Mucosa of gallbladder (tissue), 1 donor: ENCODE measurements at regions not wholly inside any gene's neighbourhood (a gene's known extent, or its start where the extent isn't known, plus 50 kb on each side); places are given as distances from the start of the nearest gene placed in this dataset.
"Not testable (repeated sequence)": the region's sequence is repeated elsewhere in the genome, so short reads cannot be mapped to it uniquely, and the experiment has no call there.

Experiments used
- DNase-seq: peaks from one replicate; pipeline ENCODE4 v3.0.0-alpha.2; 2020; ENCODE audit warnings: low spot score
- donor health status: DM: no; HTN: no; CAD: no.

DNA sequence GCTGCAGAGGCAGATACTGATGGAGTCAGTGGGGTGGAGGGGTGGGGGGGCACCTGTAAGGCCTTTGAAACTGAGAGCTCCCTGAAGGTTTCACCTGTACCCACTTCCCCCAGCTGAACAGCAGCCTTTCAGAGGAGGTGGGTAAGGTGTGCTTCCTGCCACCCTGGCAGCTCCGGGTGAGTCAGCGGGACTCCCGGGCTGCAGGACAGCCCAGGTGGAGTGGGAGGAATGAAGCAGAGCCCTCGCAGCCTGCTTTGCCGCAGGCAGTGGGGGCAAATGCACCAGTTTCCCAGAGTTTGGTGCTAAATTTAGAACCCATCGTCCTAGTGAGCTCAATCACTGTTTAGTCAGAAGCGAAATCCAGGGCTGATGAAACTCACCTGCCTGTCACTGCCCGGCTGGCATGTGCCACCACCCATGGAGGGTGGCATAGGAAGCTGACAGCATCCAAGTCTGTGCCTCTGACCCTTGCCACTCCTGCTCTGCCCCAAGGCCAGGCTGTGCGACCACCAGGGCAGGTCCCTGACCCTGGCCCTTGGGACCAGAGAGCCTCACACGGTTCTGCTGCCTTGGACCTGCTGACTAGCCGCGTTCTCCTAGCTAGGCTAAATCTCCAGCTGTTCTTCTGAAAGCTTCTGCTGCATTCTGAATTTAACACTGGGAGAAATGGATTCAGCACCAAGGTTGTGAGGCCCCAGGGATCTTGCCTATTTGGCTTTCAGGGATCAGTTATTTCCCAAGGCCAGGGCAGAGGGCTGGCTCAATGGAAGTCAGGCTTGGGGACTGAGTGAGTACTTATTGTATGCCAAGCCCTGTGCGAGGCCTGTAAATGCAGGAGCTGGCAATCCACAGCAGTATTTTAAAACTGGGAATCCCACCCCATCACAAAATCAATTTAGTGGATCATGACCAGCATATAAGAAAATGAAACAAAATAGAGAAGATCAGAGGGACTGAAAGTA, 67.3 kb upstream of the RASGRF1 start:
- no peak for DNase-seq

- DNase-seq, result no peak
Measured at GRCh38 chr15:79156704-79157375, 66.3 kb upstream of the RASGRF1 start.

DNA sequence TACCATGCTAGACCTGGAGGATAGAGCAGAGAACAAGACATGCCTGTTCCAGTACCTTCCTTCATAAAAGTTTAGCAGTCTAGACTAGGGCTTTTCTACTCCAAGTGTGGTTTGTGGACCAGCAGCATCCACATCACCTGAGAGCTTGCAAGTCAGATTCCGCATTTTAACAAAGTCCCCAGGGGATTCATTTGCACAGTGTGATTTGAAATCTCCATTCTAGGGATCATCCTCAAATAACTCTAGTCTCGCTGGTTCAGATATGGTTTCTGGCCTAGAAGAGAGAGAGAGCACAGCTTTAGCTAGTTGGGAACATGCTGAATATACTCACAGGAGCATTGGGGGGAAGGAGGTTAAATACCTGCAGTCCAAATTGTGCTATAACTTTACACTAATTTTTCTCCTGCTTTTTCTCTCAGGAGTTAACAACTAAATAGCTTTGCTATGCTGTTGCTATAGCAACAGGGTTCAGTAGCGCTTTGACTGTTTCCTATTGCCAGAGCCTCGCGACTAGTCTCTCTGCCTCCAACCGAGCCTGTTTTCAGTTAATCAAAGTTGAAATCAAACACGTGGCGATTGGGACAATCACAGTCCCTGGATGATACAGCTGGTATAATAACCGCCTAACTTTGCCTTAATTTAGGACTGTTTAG, 64.0 kb upstream of the RASGRF1 start:
- DNase-seq, result no peak

DNA sequence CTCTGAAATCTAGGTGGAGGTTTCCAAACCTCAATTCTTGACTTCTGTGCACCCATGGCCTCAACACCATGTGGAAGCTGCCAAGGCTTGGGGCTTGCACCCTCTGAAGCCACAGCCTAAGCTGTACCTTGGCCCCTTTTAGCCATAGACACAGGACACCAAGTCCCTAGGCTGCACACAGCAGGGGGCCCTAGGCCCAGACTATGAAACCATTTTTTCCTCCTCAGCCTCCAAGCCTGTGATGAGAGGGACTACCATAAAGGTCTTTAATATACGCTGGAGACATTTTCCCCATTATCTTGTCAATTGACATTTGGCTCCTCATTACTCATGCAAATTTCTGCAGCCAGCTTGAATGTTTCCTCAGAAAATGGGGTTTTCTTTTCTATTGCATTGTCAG, 53.7 kb upstream of the RASGRF1 start:
- not testable (repeated sequence) for DNase-seq

DNA sequence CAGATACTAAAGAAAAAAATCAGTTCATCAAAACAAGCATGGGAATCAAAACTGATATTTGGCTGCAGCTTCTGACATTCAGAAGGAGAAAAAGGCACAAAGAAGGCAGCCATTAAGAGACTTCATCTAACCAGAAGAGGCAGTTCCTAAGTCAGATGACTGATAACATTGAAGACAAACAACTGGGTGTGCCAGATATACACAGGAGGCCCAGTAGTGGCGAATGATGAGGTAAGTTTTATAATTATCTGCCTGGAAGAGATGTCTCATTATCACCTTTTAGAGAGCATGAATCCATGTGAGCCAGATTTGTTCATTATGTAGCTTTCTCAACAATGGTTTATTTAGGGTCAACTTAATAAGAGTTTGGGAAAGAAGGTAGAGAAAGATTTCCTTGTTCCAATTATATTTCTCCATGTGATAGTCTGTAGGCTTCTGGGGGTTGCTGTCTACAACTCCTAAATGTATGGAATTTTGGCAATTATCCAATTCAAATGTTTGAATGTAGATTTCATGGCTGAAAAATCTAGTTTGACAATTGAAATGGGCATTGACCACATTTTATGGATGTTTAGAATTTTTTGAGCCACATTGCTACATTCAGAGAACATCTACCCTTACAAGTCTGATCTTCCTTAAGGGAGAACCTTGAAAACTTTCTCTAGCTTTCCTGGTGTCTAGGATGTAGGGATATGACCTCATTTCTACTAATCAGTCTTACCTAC, 50.4 kb upstream of the RASGRF1 start:
- DNase-seq, result no peak
